CD14-positive monocyte (primary cell): ENCODE measurements at regions not wholly inside any gene's neighbourhood (a gene's known extent, or its start where the extent isn't known, plus 50 kb on each side); places are given as distances from the start of the nearest gene placed in this dataset.

Experiments
- DNase-seq, 3 donors: peaks; one replicate each; pipeline ENCODE4 v3.0.0-alpha.2; 2011 to 2022
- H2AFZ ChIP-seq: 2 replicates; pipeline ENCODE4 v1.6.0; 2012; ENCODE audit warnings: mild to moderate bottlenecking, low read depth, low read length, inconsistent platforms; ENCODE audit not compliant: insufficient read depth, poor library complexity, severe bottlenecking
- H3K27ac ChIP-seq, 2 donors: 1 replicate in 1 of 2; 2 replicates in 1 of 2; pipeline ENCODE4 v1.5.1; 2012 to 2013; ENCODE audit warnings: low read length in 2 of 2, control low read depth in 1 of 2, inconsistent platforms in 1 of 2, low read depth in 1 of 2, mild to moderate bottlenecking in 1 of 2
- H3K27me3 ChIP-seq, 2 donors: one replicate each; pipeline versions ENCODE4 v1.6.0 to v1.6.1; 2011 to 2013; ENCODE audit warnings: low read length in 2 of 2; ENCODE audit not compliant: control insufficient read depth in 2 of 2, insufficient read depth in 2 of 2
- H3K36me3 ChIP-seq, 2 donors: replicated peaks in 1 of 2; 1 replicate in 1 of 2; 2 replicates in 1 of 2; pipeline versions ENCODE4 v1.5.1 to v1.6.1; 2012 to 2013; ENCODE audit warnings: low read length in 2 of 2, control low read depth in 1 of 2, inconsistent platforms in 1 of 2, mild to moderate bottlenecking in 1 of 2; ENCODE audit not compliant: insufficient read depth in 2 of 2, control insufficient read depth in 1 of 2
- H3K4me1 ChIP-seq, 2 donors: 1 replicate in 1 of 2; 2 replicates in 1 of 2; pipeline versions ENCODE4 v1.5.1 to v1.6.1; 2012 to 2013; ENCODE audit warnings: low read length in 2 of 2, control low read depth in 1 of 2, inconsistent platforms in 1 of 2, mild to moderate bottlenecking in 1 of 2, moderate library complexity in 1 of 2; ENCODE audit not compliant: insufficient read depth in 2 of 2, control insufficient read depth in 1 of 2
- H3K4me2 ChIP-seq: replicated peaks from 2 replicates; pipeline ENCODE3; 2012; ENCODE audit warnings: low read length, moderate library complexity, mild to moderate bottlenecking; ENCODE audit not compliant: poor library complexity, severe bottlenecking; ENCODE audit errors: extremely low read depth
- H3K4me3 ChIP-seq, 3 experiments: fragments of 200-600 bp in 1 of 3; sonication (generic) in 1 of 3; replicated peaks in 1 of 3; 1 replicate in 2 of 3; 2 replicates in 1 of 3; pipeline ENCODE4 v1.5.1; 2011 to 2013; ENCODE audit warnings: low read length in 3 of 3, mild to moderate bottlenecking in 3 of 3, control low read depth in 2 of 3, low read depth in 2 of 3, inconsistent platforms in 1 of 3, moderate library complexity in 1 of 3
- H3K79me2 ChIP-seq: 2 replicates; pipeline ENCODE4 v1.6.0; 2012; ENCODE audit warnings: mild to moderate bottlenecking, control low read depth, inconsistent platforms, low read length, moderate library complexity; ENCODE audit not compliant: insufficient read depth
- H3K9ac ChIP-seq: 2 replicates; pipeline ENCODE4 v1.6.0; 2017; ENCODE audit warnings: low read length, mild to moderate bottlenecking; ENCODE audit not compliant: insufficient read depth, poor library complexity, severe bottlenecking
- H3K9me3 ChIP-seq, 2 donors: replicated peaks in 1 of 2; 1 replicate in 1 of 2; 2 replicates in 1 of 2; pipeline versions ENCODE4 v1.5.1 to v1.6.1; 2012 to 2013; ENCODE audit warnings: low read length in 2 of 2, control low read depth in 1 of 2; ENCODE audit not compliant: control insufficient read depth in 1 of 2, insufficient read depth in 1 of 2
- H4K20me1 ChIP-seq: 2 replicates; pipeline ENCODE4 v1.6.0; 2012; ENCODE audit warnings: mild to moderate bottlenecking, low read length, control low read depth, moderate library complexity; ENCODE audit not compliant: insufficient read depth
- H3K27ac Mint-ChIP-seq, 7 donors: one replicate each; pipeline ENCODE4 v1.8.0; 2020; ENCODE audit warnings: mild to moderate bottlenecking in 7 of 7, mixed read lengths in 7 of 7, moderate library complexity in 6 of 7, inconsistent platforms in 2 of 7
- H3K27me3 Mint-ChIP-seq, 3 donors: one replicate each; pipeline ENCODE4 v1.8.0; 2021 to 2022; ENCODE audit warnings: low read depth in 3 of 3, mild to moderate bottlenecking in 3 of 3, mixed read lengths in 3 of 3, moderate library complexity in 3 of 3, inconsistent platforms in 1 of 3
- H3K36me3 Mint-ChIP-seq, 2 donors: one replicate each; pipeline ENCODE4 v1.8.0; 2020; ENCODE audit warnings: mixed read lengths in 2 of 2, inconsistent platforms in 1 of 2, mild to moderate bottlenecking in 1 of 2
- H3K4me1 Mint-ChIP-seq: one replicate; pipeline ENCODE4 v1.8.0; 2020; ENCODE audit warnings: mild to moderate bottlenecking, mixed read lengths
- H3K4me3 Mint-ChIP-seq, 2 donors: one replicate each; pipeline ENCODE4 v1.8.0; 2020; ENCODE audit warnings: mild to moderate bottlenecking in 2 of 2, mixed read lengths in 2 of 2, moderate library complexity in 1 of 2
- H3K9me3 Mint-ChIP-seq, 7 donors: one replicate each; pipeline ENCODE4 v1.8.0; 2020 to 2022; ENCODE audit warnings: mixed read lengths in 7 of 7, mild to moderate bottlenecking in 6 of 7, moderate library complexity in 6 of 7, inconsistent platforms in 2 of 7
- intact Hi-C, 2 donors: fragments of 100-400 bp; cut with micrococcal nuclease; formaldehyde crosslinking; loops; one replicate each; pipeline versions ENCODE4 v1.15.0 to v1.15.1; 2023
- TF ChIP-seq, protein P1 (sequence below): fragments of 200-600 bp; IDR thresholded peaks from one replicate; pipeline ENCODE4 v1.8.0; 2022; ENCODE audit warnings: antibody characterized with exemption, mild to moderate bottlenecking

DNA sequence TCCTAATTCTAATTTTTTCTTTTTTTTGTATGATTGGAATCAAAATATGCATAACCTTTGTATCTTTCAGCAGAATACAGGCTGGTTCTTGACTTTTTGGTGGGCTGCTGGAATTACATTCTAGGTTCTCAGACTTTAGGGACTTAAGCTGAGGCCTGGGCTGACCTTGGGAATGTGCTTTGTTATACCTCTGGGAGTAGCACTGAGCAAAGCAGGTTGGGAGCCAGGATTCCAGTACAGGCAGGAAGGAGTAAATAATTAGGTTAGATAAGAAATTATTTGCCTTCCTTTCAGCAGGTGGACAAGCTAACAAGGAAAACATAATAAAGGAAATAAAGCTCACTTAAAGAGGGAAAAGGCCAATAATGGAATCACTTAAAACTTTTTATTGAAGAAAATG, 49.9 kb upstream of the SLC4A4 start:
- no peak overlapping the region for H3K9ac ChIP-seq
- peaks cover 9 to 10% of the 10 kb centered on the region in 2 donors for H3K27me3 ChIP-seq
- H3K27ac Mint-ChIP-seq, result no peak overlapping the region
- intact Hi-C loops, result no loop called here
- no peaks in the 10 kb centered on the region for H3K79me2 ChIP-seq
- TF ChIP-seq, protein P1, sequence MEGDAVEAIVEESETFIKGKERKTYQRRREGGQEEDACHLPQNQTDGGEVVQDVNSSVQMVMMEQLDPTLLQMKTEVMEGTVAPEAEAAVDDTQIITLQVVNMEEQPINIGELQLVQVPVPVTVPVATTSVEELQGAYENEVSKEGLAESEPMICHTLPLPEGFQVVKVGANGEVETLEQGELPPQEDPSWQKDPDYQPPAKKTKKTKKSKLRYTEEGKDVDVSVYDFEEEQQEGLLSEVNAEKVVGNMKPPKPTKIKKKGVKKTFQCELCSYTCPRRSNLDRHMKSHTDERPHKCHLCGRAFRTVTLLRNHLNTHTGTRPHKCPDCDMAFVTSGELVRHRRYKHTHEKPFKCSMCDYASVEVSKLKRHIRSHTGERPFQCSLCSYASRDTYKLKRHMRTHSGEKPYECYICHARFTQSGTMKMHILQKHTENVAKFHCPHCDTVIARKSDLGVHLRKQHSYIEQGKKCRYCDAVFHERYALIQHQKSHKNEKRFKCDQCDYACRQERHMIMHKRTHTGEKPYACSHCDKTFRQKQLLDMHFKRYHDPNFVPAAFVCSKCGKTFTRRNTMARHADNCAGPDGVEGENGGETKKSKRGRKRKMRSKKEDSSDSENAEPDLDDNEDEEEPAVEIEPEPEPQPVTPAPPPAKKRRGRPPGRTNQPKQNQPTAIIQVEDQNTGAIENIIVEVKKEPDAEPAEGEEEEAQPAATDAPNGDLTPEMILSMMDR, result no peak
- no peak overlapping the region for H3K27ac ChIP-seq
- no peak overlapping the region for H3K4me2 ChIP-seq
- H3K27me3 Mint-ChIP-seq, result peaks cover 4 to 10% (median 7%) of the 10 kb centered on the region in 3 donors
- no peak for DNase-seq
- H3K9me3 ChIP-seq, result no peaks in the 10 kb centered on the region
- H3K4me3 ChIP-seq, result no peak overlapping the region
- peaks cover 4% of the 10 kb centered on the region for H3K4me1 Mint-ChIP-seq
- no peak overlapping the region for H2AFZ ChIP-seq
- H3K4me3 Mint-ChIP-seq, result no peak overlapping the region
- no peaks in the 10 kb centered on the region for H3K36me3 Mint-ChIP-seq
- H4K20me1 ChIP-seq, result no peaks in the 10 kb centered on the region
- H3K36me3 ChIP-seq, result no peaks in the 10 kb centered on the region
- no peaks in the 10 kb centered on the region for H3K9me3 Mint-ChIP-seq
- peaks cover 3 to 5% of the 10 kb centered on the region in 2 donors for H3K4me1 ChIP-seq
